Endometrium (tissue), 2 donors: ENCODE measurements at regions not wholly inside any gene's neighbourhood (a gene's known extent, or its start where the extent isn't known, plus 50 kb on each side); places are given as distances from the start of the nearest gene placed in this dataset.

Source experiments
- FAIRE-seq: peaks from 2 replicates; lab custom pipeline; 2012; peaks lifted over from hg19 to GRCh38; lab: Jason Lieb, UNC
- donor health status: control.
- donor health status: control.

- no peak for FAIRE-seq
These were observed 183.4 kb downstream of the KLF13 start for GRCh38 chr15:31510057-31510456.

- FAIRE-seq: no peak
These were observed 185.2 kb downstream of the KLF13 start for GRCh38 chr15:31511707-31512310.

GRCh38 chr15:31513178-31513577 is 186.5 kb downstream of the KLF13 start:
- no peak for FAIRE-seq

GRCh38 chr15:31516440-31516839 is 189.8 kb downstream of the KLF13 start:
- FAIRE-seq: no peak

GRCh38 chr15:31516874-31517273 is 190.2 kb downstream of the KLF13 start:
- no peak for FAIRE-seq

GRCh38 chr15:31517711-31518110 is 191.1 kb downstream of the KLF13 start:
- no peak for FAIRE-seq

GRCh38 chr15:31522028-31522427 is 195.4 kb downstream of the KLF13 start:
- no peak for FAIRE-seq

- FAIRE-seq: no peak
These were observed 196.5 kb downstream of the KLF13 start for GRCh38 chr15:31523027-31523654.

- FAIRE-seq: no peak
These were observed 197.0 kb downstream of the KLF13 start for GRCh38 chr15:31523655-31524049.

- no peak for FAIRE-seq
These were observed 198.6 kb downstream of the KLF13 start for GRCh38 chr15:31525185-31525695.

- no peak for FAIRE-seq
These were observed 199.5 kb downstream of the KLF13 start for GRCh38 chr15:31525988-31526665.

GRCh38 chr15:31526916-31527690 is 200.5 kb downstream of the KLF13 start:
- FAIRE-seq: no peak

GRCh38 chr15:31528846-31529245 is 202.2 kb downstream of the KLF13 start:
- FAIRE-seq: no peak

GRCh38 chr15:31537770-31538592 is 211.3 kb downstream of the KLF13 start:
- no peak for FAIRE-seq

GRCh38 chr15:31540633-31541032 is 214.0 kb downstream of the KLF13 start:
- FAIRE-seq: no peak

- no peak for FAIRE-seq
These were observed 217.7 kb downstream of the KLF13 start for GRCh38 chr15:31544361-31544760.

GRCh38 chr15:31545257-31545656 is 218.6 kb downstream of the KLF13 start:
- no peak for FAIRE-seq

- FAIRE-seq: no peak
These were observed 223.8 kb downstream of the KLF13 start for GRCh38 chr15:31550211-31550977.

- no peak for FAIRE-seq
These were observed 224.7 kb downstream of the KLF13 start for GRCh38 chr15:31551323-31551722.

GRCh38 chr15:31552482-31553099 is 226.0 kb downstream of the KLF13 start:
- FAIRE-seq: no peak
